ENCODE measurements at regions not wholly inside any gene's neighbourhood (a gene's known extent, or its start where the extent isn't known, plus 50 kb on each side); places are given as distances from the start of the nearest gene placed in this dataset.

GRCh38 chr10:44292390-44293002 is 92.4 kb downstream of the CXCL12 start:
- TF ChIP-seq, protein P1, sequence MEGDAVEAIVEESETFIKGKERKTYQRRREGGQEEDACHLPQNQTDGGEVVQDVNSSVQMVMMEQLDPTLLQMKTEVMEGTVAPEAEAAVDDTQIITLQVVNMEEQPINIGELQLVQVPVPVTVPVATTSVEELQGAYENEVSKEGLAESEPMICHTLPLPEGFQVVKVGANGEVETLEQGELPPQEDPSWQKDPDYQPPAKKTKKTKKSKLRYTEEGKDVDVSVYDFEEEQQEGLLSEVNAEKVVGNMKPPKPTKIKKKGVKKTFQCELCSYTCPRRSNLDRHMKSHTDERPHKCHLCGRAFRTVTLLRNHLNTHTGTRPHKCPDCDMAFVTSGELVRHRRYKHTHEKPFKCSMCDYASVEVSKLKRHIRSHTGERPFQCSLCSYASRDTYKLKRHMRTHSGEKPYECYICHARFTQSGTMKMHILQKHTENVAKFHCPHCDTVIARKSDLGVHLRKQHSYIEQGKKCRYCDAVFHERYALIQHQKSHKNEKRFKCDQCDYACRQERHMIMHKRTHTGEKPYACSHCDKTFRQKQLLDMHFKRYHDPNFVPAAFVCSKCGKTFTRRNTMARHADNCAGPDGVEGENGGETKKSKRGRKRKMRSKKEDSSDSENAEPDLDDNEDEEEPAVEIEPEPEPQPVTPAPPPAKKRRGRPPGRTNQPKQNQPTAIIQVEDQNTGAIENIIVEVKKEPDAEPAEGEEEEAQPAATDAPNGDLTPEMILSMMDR (IDR thresholded peaks at IDR 0.05), result no peak
- no peak for TF ChIP-seq POLR2A (IDR thresholded peaks at IDR 0.05)
